GM23338 (cell line): ENCODE measurements at regions not wholly inside any gene's neighbourhood (a gene's known extent, or its start where the extent isn't known, plus 50 kb on each side); places are given as distances from the start of the nearest gene placed in this dataset.

Experiments
- ATAC-seq: fragments of 200-7000 bp; cut with Tn5 transposase; 3 replicates; pipeline ENCODE4 v1.9.1; 2020
- DNase-seq: peaks from one replicate; pipeline ENCODE4 v3.0.0-alpha.2; 2015; ENCODE audit warnings: low spot score
- H2AFZ ChIP-seq: fragments of 200-600 bp; sonication (generic); 2 replicates; pipeline ENCODE4 v1.8.0; 2016; ENCODE audit warnings: antibody characterized with exemption, mild to moderate bottlenecking, moderate library complexity
- H3F3A ChIP-seq: fragments of 200-600 bp; sonication (generic); replicated peaks from 2 replicates; pipeline ENCODE4 v1.8.0; 2017; ENCODE audit warnings: antibody characterized with exemption, mixed run types, low read depth
- H3K27ac ChIP-seq: fragments of 200-600 bp; sonication (generic); 2 replicates; pipeline ENCODE4 v1.6.1; 2016; ENCODE audit warnings: low read depth
- H3K27me3 ChIP-seq: fragments of 200-600 bp; sonication (generic); 2 replicates; pipeline ENCODE4 v1.8.0; 2016; ENCODE audit warnings: mild to moderate bottlenecking, mixed run types, moderate library complexity; ENCODE audit not compliant: insufficient read depth
- H3K36me3 ChIP-seq: fragments of 200-600 bp; sonication (generic); 2 replicates; pipeline ENCODE4 v1.8.0; 2016; ENCODE audit warnings: mild to moderate bottlenecking; ENCODE audit not compliant: insufficient read depth
- H3K4me1 ChIP-seq: fragments of 200-600 bp; sonication (generic); 2 replicates; pipeline ENCODE4 v1.8.0; 2016; ENCODE audit warnings: mild to moderate bottlenecking, moderate library complexity; ENCODE audit not compliant: insufficient read depth
- H3K4me2 ChIP-seq: fragments of 200-600 bp; sonication (generic); 2 replicates; pipeline ENCODE4 v1.7.1; 2017; ENCODE audit warnings: mixed run types
- H3K4me3 ChIP-seq: fragments of 200-600 bp; sonication (generic); 2 replicates; pipeline ENCODE4 v1.6.1; 2016; ENCODE audit warnings: mixed run types
- H3K79me2 ChIP-seq: fragments of 200-600 bp; sonication (generic); replicated peaks from 2 replicates; pipeline ENCODE4 v1.8.0; 2017; ENCODE audit warnings: mild to moderate bottlenecking; ENCODE audit not compliant: insufficient read depth
- H3K9me2 ChIP-seq: fragments of 200-600 bp; sonication (generic); 2 replicates; pipeline ENCODE4 v1.8.0; 2017; ENCODE audit not compliant: insufficient read depth
- H4K20me1 ChIP-seq: fragments of 200-600 bp; sonication (generic); replicated peaks from 2 replicates; pipeline ENCODE4 v1.8.0; 2017; ENCODE audit warnings: mild to moderate bottlenecking; ENCODE audit not compliant: insufficient read depth
- H3K27ac Mint-ChIP-seq: 2 replicates; pipeline ENCODE4 v1.8.0; 2020; ENCODE audit warnings: inconsistent platforms, mild to moderate bottlenecking, moderate library complexity, mixed read lengths
- H3K27me3 Mint-ChIP-seq: 3 replicates; pipeline ENCODE4 v1.8.0; 2022; ENCODE audit warnings: low read depth, mild to moderate bottlenecking, moderate library complexity, mixed read lengths, inconsistent platforms; ENCODE audit not compliant: insufficient read depth, poor library complexity
- H3K36me3 Mint-ChIP-seq: 3 replicates; pipeline ENCODE4 v1.8.0; 2021; ENCODE audit warnings: low read depth, mild to moderate bottlenecking, inconsistent platforms, moderate library complexity, mixed read lengths
- H3K4me1 Mint-ChIP-seq: 3 replicates; pipeline ENCODE4 v1.8.0; 2020; ENCODE audit warnings: mild to moderate bottlenecking, inconsistent platforms, mixed read lengths
- H3K4me3 Mint-ChIP-seq: 3 replicates; pipeline ENCODE4 v1.8.0; 2021; ENCODE audit warnings: moderate library complexity, mild to moderate bottlenecking, inconsistent platforms, mixed read lengths
- H3K9me3 Mint-ChIP-seq: 3 replicates; pipeline ENCODE4 v1.8.0; 2020; ENCODE audit warnings: moderate library complexity, mild to moderate bottlenecking, inconsistent platforms, mixed read lengths
- CREB1 ChIP-seq: fragments of 250-450 bp; sonication (Bioruptor Pico); IDR thresholded peaks from 2 replicates; pipeline ENCODE4 v1.5.0; 2020; ENCODE audit warnings: low read depth, mild to moderate bottlenecking, moderate library complexity
- EZH2phosphoT487 ChIP-seq: fragments of 200-600 bp; sonication (generic); IDR thresholded peaks from one replicate; pipeline ENCODE4 v1.8.1; 2018; ENCODE audit warnings: antibody characterized with exemption; ENCODE audit not compliant: unreplicated experiment
- JUNB ChIP-seq: IDR thresholded peaks from one replicate; pipeline ENCODE4 v1.6.1; 2016; ENCODE audit warnings: antibody characterized with exemption; ENCODE audit not compliant: unreplicated experiment
- NANOG ChIP-seq: IDR thresholded peaks from 2 replicates; pipeline ENCODE4 v1.6.1; 2016; ENCODE audit warnings: antibody characterized with exemption, borderline replicate concordance
- POLR2AphosphoS5 ChIP-seq: IDR thresholded peaks from 2 replicates; pipeline ENCODE4 v1.6.1; 2016; ENCODE audit warnings: antibody characterized with exemption, low read depth
- STAT1 ChIP-seq: IDR thresholded peaks from one replicate; pipeline ENCODE4 v1.6.1; 2016; ENCODE audit warnings: antibody characterized with exemption; ENCODE audit not compliant: unreplicated experiment
- ZNF114 ChIP-seq: fragments of 250-450 bp; sonication (Bioruptor Pico); IDR thresholded peaks from 2 replicates; pipeline ENCODE4 v1.5.0; 2020; ENCODE audit warnings: mild to moderate bottlenecking, moderate library complexity
- ZNF331 ChIP-seq: fragments of 250-450 bp; sonication (Bioruptor Pico); IDR thresholded peaks from 2 replicates; pipeline ENCODE4 v1.5.0; 2020; ENCODE audit warnings: low read depth, mild to moderate bottlenecking, moderate library complexity
- TF ChIP-seq, protein P1 (sequence below): IDR thresholded peaks from 2 replicates; pipeline ENCODE4 v1.6.1; 2016; ENCODE audit warnings: antibody characterized with exemption
- TF ChIP-seq, protein P2 (sequence below): IDR thresholded peaks from one replicate; pipeline ENCODE4 v1.6.1; 2018; ENCODE audit warnings: antibody characterized with exemption; ENCODE audit not compliant: unreplicated experiment
- TF ChIP-seq, protein P3 (sequence below): fragments of 250-450 bp; sonication (Bioruptor Pico); IDR thresholded peaks from 2 replicates; pipeline ENCODE4 v1.5.0; 2020; ENCODE audit warnings: mild to moderate bottlenecking, moderate library complexity

DNA sequence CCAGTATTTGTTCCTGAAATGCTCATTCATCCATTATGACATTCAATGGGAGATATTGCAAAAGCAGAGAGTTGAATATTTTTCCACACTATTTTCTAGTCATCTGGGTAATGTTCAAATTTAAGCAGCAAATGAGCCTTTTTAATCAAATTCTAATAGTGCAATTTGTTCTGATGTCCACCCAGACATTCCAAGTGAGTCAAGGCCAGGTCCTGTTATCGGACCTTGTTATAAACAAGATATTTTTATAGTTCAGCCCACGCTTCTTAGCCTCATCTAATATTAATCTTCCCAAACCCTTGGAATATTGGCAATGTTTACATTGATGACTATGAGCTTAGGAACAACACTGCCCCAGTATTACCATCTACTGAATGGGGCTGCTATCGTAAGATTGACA, 500.1 kb upstream of the PHF14 start (continued):
- TF ChIP-seq JUNB (no peak), ZNF331 (CRISPR knock-in tag) (no peak), POLR2AphosphoS5 (no peak), CREB1 (CRISPR knock-in tag) (no peak), EZH2phosphoT487 (no peak), ZNF114 (CRISPR knock-in tag) (no peak)
- TF ChIP-seq, protein P1, sequence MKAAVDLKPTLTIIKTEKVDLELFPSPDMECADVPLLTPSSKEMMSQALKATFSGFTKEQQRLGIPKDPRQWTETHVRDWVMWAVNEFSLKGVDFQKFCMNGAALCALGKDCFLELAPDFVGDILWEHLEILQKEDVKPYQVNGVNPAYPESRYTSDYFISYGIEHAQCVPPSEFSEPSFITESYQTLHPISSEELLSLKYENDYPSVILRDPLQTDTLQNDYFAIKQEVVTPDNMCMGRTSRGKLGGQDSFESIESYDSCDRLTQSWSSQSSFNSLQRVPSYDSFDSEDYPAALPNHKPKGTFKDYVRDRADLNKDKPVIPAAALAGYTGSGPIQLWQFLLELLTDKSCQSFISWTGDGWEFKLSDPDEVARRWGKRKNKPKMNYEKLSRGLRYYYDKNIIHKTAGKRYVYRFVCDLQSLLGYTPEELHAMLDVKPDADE, result no peak
- TF ChIP-seq, protein P2, sequence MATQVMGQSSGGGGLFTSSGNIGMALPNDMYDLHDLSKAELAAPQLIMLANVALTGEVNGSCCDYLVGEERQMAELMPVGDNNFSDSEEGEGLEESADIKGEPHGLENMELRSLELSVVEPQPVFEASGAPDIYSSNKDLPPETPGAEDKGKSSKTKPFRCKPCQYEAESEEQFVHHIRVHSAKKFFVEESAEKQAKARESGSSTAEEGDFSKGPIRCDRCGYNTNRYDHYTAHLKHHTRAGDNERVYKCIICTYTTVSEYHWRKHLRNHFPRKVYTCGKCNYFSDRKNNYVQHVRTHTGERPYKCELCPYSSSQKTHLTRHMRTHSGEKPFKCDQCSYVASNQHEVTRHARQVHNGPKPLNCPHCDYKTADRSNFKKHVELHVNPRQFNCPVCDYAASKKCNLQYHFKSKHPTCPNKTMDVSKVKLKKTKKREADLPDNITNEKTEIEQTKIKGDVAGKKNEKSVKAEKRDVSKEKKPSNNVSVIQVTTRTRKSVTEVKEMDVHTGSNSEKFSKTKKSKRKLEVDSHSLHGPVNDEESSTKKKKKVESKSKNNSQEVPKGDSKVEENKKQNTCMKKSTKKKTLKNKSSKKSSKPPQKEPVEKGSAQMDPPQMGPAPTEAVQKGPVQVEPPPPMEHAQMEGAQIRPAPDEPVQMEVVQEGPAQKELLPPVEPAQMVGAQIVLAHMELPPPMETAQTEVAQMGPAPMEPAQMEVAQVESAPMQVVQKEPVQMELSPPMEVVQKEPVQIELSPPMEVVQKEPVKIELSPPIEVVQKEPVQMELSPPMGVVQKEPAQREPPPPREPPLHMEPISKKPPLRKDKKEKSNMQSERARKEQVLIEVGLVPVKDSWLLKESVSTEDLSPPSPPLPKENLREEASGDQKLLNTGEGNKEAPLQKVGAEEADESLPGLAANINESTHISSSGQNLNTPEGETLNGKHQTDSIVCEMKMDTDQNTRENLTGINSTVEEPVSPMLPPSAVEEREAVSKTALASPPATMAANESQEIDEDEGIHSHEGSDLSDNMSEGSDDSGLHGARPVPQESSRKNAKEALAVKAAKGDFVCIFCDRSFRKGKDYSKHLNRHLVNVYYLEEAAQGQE, result no peak

DNA sequence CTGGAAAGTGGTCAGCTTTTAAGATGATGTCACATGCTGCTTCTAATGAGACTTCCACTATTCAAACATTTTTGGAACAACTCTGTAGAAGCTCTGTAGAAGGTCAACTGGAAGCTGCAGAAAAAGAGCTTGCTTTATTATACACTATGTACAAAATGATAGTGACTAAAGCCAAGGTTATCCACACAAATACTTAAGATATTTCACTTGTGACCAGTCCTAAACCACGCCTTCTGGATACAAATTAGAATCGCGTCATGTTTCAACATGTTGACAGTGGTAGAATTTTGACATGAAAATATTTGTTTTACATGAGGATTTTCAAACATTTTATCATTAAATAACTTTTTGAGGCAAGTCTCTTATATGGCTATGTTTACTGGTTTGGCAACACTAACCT, 499.6 kb upstream of the PHF14 start:
- H3K36me3 ChIP-seq, result no peaks in the 10 kb centered on the region
- H3K27me3 Mint-ChIP-seq, result no peaks in the 10 kb centered on the region
- H3K4me3 ChIP-seq, result no peak overlapping the region
- H3K4me3 Mint-ChIP-seq, result no peak overlapping the region
- no peak overlapping the region for H2AFZ ChIP-seq
- no peak overlapping the region for H3K27ac ChIP-seq
- H3K4me1 ChIP-seq, result no peaks in the 10 kb centered on the region
- H3K9me2 ChIP-seq, result no peaks in the 10 kb centered on the region
- H3K27me3 ChIP-seq, result no peaks in the 10 kb centered on the region
- no peaks in the 10 kb centered on the region for H3K36me3 Mint-ChIP-seq
- no peaks in the 10 kb centered on the region for H3K4me1 Mint-ChIP-seq
- H4K20me1 ChIP-seq, result no peaks in the 10 kb centered on the region
- H3K9me3 Mint-ChIP-seq, result no peaks in the 10 kb centered on the region
- no peak for ATAC-seq
- DNase-seq, result no peak
- no peaks in the 10 kb centered on the region for H3K79me2 ChIP-seq
- H3F3A ChIP-seq, result no peaks in the 10 kb centered on the region
- no peak overlapping the region for H3K27ac Mint-ChIP-seq
- no peak overlapping the region for H3K4me2 ChIP-seq
- TF ChIP-seq, protein P3, sequence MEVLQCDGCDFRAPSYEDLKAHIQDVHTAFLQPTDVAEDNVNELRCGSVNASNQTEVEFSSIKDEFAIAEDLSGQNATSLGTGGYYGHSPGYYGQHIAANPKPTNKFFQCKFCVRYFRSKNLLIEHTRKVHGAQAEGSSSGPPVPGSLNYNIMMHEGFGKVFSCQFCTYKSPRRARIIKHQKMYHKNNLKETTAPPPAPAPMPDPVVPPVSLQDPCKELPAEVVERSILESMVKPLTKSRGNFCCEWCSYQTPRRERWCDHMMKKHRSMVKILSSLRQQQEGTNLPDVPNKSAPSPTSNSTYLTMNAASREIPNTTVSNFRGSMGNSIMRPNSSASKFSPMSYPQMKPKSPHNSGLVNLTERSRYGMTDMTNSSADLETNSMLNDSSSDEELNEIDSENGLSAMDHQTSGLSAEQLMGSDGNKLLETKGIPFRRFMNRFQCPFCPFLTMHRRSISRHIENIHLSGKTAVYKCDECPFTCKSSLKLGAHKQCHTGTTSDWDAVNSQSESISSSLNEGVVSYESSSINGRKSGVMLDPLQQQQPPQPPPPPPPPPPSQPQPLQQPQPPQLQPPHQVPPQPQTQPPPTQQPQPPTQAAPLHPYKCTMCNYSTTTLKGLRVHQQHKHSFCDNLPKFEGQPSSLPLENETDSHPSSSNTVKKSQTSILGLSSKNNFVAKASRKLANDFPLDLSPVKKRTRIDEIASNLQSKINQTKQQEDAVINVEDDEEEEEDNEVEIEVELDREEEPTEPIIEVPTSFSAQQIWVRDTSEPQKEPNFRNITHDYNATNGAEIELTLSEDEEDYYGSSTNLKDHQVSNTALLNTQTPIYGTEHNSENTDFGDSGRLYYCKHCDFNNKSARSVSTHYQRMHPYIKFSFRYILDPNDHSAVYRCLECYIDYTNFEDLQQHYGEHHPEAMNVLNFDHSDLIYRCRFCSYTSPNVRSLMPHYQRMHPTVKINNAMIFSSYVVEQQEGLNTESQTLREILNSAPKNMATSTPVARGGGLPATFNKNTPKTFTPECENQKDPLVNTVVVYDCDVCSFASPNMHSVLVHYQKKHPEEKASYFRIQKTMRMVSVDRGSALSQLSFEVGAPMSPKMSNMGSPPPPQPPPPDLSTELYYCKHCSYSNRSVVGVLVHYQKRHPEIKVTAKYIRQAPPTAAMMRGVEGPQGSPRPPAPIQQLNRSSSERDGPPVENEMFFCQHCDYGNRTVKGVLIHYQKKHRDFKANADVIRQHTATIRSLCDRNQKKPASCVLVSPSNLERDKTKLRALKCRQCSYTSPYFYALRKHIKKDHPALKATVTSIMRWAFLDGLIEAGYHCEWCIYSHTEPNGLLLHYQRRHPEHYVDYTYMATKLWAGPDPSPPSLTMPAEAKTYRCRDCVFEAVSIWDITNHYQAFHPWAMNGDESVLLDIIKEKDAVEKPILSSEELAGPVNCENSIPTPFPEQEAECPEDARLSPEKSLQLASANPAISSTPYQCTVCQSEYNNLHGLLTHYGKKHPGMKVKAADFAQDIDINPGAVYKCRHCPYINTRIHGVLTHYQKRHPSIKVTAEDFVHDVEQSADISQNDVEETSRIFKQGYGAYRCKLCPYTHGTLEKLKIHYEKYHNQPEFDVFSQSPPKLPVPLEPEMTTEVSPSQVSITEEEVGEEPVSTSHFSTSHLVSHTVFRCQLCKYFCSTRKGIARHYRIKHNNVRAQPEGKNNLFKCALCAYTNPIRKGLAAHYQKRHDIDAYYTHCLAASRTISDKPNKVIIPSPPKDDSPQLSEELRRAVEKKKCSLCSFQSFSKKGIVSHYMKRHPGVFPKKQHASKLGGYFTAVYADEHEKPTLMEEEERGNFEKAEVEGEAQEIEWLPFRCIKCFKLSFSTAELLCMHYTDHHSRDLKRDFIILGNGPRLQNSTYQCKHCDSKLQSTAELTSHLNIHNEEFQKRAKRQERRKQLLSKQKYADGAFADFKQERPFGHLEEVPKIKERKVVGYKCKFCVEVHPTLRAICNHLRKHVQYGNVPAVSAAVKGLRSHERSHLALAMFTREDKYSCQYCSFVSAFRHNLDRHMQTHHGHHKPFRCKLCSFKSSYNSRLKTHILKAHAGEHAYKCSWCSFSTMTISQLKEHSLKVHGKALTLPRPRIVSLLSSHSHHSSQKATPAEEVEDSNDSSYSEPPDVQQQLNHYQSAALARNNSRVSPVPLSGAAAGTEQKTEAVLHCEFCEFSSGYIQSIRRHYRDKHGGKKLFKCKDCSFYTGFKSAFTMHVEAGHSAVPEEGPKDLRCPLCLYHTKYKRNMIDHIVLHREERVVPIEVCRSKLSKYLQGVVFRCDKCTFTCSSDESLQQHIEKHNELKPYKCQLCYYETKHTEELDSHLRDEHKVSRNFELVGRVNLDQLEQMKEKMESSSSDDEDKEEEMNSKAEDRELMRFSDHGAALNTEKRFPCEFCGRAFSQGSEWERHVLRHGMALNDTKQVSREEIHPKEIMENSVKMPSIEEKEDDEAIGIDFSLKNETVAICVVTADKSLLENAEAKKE (CRISPR knock-in tag), result no peak
- TF ChIP-seq JUNB (no peak), ZNF331 (CRISPR knock-in tag) (no peak), CREB1 (CRISPR knock-in tag) (no peak), EZH2phosphoT487 (no peak), NANOG (no peak), POLR2AphosphoS5 (no peak), STAT1 (no peak)
- TF ChIP-seq, protein P1, result no peak
